ENCODE measurements at regions not wholly inside any gene's neighbourhood (a gene's known extent, or its start where the extent isn't known, plus 50 kb on each side); places are given as distances from the start of the nearest gene placed in this dataset.

GRCh38 chr17:28253663-28254062 lies 65.3 kb upstream of the TMEM97 start:
- no peak for TF ChIP-seq ZNF404 (tag by site-specific recombination; IDR thresholded peaks at IDR 0.05)
- no peak for TF ChIP-seq ZNF280D (tag by site-specific recombination; IDR thresholded peaks at IDR 0.05)
- no peak for TF ChIP-seq ZNF24 (tag by site-specific recombination; IDR thresholded peaks at IDR 0.05)
- TF ChIP-seq CTCF (tag by site-specific recombination; IDR thresholded peaks at IDR 0.05) = no peak
- TF ChIP-seq ZNF510 (tag by site-specific recombination; IDR thresholded peaks at IDR 0.05; ENCODE audit: insufficient replicate concordance) = no peak
- TF ChIP-seq KLF1 (tag by site-specific recombination; IDR thresholded peaks at IDR 0.05) = no peak
- TF ChIP-seq ZNF214 (tag by site-specific recombination; IDR thresholded peaks at IDR 0.05; ENCODE audit: borderline replicate concordance) = no peak
- no peak for TF ChIP-seq PBX3 (CRISPR knock-in tag; IDR thresholded peaks at IDR 0.05)
- no peak for TF ChIP-seq ZBTB8A (tag by site-specific recombination; IDR thresholded peaks at IDR 0.05)
- TF ChIP-seq ZNF423 (tag by site-specific recombination; IDR thresholded peaks at IDR 0.05) = no peak
- no peak for TF ChIP-seq ZNF658 (tag by site-specific recombination; IDR thresholded peaks at IDR 0.05)
- no peak for TF ChIP-seq HOXA7 (CRISPR knock-in tag; IDR thresholded peaks at IDR 0.05; ENCODE audit: borderline replicate concordance)
- TF ChIP-seq ZSCAN30 (tag by site-specific recombination; IDR thresholded peaks at IDR 0.05) = no peak
